ENCODE measurements at regions not wholly inside any gene's neighbourhood (a gene's known extent, or its start where the extent isn't known, plus 50 kb on each side); places are given as distances from the start of the nearest gene placed in this dataset.

- TF ChIP-seq, protein P1, sequence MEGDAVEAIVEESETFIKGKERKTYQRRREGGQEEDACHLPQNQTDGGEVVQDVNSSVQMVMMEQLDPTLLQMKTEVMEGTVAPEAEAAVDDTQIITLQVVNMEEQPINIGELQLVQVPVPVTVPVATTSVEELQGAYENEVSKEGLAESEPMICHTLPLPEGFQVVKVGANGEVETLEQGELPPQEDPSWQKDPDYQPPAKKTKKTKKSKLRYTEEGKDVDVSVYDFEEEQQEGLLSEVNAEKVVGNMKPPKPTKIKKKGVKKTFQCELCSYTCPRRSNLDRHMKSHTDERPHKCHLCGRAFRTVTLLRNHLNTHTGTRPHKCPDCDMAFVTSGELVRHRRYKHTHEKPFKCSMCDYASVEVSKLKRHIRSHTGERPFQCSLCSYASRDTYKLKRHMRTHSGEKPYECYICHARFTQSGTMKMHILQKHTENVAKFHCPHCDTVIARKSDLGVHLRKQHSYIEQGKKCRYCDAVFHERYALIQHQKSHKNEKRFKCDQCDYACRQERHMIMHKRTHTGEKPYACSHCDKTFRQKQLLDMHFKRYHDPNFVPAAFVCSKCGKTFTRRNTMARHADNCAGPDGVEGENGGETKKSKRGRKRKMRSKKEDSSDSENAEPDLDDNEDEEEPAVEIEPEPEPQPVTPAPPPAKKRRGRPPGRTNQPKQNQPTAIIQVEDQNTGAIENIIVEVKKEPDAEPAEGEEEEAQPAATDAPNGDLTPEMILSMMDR (IDR thresholded peaks at IDR 0.05; ENCODE audit: control insufficient read depth, extremely low read depth, insufficient read depth): no peak
- H3K4me3 ChIP-seq (ENCODE audit: low read depth, low read length): no peak overlapping the region
- DNase-seq (ENCODE audit: low read depth): no peak
These were observed 187.4 kb downstream of the DHX15 start for GRCh38 chr4:24396988-24397387.

GRCh38 chr4:24395937-24396336, 188.4 kb downstream of the DHX15 start:
- H3K4me3 ChIP-seq (ENCODE audit: low read depth, low read length): no peak overlapping the region
- no peak for DNase-seq (ENCODE audit: low read depth)
- TF ChIP-seq, protein P1 (IDR thresholded peaks at IDR 0.05; ENCODE audit: control insufficient read depth, extremely low read depth, insufficient read depth): peak; percentile 13; the same call in 1 of the 2 replicates

DNA sequence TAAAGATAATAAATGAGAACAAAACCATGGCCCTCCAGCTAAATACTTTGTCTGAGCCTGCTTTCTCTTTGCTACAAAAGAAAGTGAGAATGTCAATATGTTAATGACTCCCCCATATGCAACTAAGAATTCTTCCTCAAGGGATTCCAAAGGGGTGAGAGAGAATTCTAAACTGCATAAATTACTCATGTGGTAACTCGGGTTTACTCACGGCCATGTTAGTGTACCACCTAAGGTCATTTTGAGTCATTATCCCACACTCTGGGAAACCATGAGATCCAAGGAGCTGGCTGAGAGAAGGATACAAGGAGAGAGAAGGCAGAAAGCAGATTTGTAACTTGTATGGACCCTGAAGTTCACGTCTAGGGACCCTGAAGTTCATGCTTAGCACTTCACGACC, 190.3 kb downstream of the DHX15 start:
- TF ChIP-seq, protein P1 (IDR thresholded peaks at IDR 0.05; ENCODE audit: control insufficient read depth, extremely low read depth, insufficient read depth): no peak
- no peak overlapping the region for H3K4me3 ChIP-seq (ENCODE audit: low read depth, low read length)
- DNase-seq (ENCODE audit: low read depth): no peak

GRCh38 chr4:24392613-24393012, 191.7 kb downstream of the DHX15 start:
- no peak overlapping the region for H3K4me3 ChIP-seq (ENCODE audit: low read depth, low read length)
- TF ChIP-seq, protein P1 (IDR thresholded peaks at IDR 0.05; ENCODE audit: control insufficient read depth, extremely low read depth, insufficient read depth): no peak
- DNase-seq (ENCODE audit: low read depth): no peak

DNA sequence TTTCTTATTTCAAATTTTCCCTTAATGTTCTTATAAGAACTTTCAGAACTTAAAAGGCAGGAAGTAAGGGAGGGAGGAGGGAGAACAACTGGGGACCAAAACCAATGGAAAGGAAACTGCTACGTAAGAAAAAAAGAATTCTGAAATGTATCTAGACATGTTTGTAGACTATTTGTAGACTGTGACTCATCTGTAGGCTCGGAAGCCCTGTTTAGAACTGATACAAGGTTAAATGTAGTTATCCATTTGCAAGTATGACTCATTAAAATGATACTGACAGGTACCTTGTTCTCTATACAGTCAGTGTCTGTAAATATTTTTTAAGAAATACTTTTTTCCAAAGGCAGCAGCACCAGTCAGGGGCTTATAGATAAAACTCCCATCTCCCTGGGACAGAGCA, 202.0 kb downstream of the DHX15 start:
- no peak for DNase-seq (ENCODE audit: low read depth)
- no peak overlapping the region for H3K4me3 ChIP-seq (ENCODE audit: low read depth, low read length)
- TF ChIP-seq, protein P1 (IDR thresholded peaks at IDR 0.05; ENCODE audit: control insufficient read depth, extremely low read depth, insufficient read depth): no peak

GRCh38 chr4:24380957-24381665, 203.2 kb downstream of the DHX15 start:
- DNase-seq (ENCODE audit: low read depth): no peak
- TF ChIP-seq, protein P1 (IDR thresholded peaks at IDR 0.05; ENCODE audit: control insufficient read depth, extremely low read depth, insufficient read depth): no peak
- no peak overlapping the region for H3K4me3 ChIP-seq (ENCODE audit: low read depth, low read length)

DNA sequence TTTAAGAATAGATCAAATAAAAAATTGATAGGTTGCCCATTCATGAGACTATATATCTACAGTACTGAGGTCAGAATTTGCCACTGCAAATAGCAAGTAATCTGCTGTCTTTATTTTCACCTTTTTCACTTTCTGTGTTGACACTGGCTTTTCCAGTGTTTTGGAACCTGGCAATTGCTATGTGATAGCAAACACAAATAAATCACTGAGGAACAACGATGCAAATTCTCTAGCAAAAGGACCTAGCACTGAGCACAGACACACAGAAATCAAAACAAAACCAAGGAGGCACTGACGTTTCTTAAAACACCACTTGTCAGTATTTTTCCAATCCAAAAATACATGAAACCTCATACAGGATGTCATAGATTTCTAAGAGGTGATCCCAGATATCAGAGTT, 210.7 kb downstream of the DHX15 start:
- TF ChIP-seq, protein P1 (IDR thresholded peaks at IDR 0.05; ENCODE audit: control insufficient read depth, extremely low read depth, insufficient read depth): no peak
- H3K4me3 ChIP-seq (ENCODE audit: low read depth, low read length): no peak overlapping the region
- peak; percentile 10 for DNase-seq (ENCODE audit: low read depth)
